HFFc6 (cell line): ENCODE measurements at regions not wholly inside any gene's neighbourhood (a gene's known extent, or its start where the extent isn't known, plus 50 kb on each side); places are given as distances from the start of the nearest gene placed in this dataset.

Source experiments
- DNase-seq: peaks from one replicate; pipeline ENCODE4 v3.0.0-alpha.2; 2018
- H3K27ac Mint-ChIP-seq: 2 replicates; pipeline ENCODE4 v1.8.0; 2020; ENCODE audit warnings: mild to moderate bottlenecking, mixed read lengths
- H3K27me3 Mint-ChIP-seq: 2 replicates; pipeline ENCODE4 v1.8.0; 2021; ENCODE audit warnings: mild to moderate bottlenecking, moderate library complexity, mixed read lengths; ENCODE audit not compliant: insufficient read depth
- H3K36me3 Mint-ChIP-seq: 2 replicates; pipeline ENCODE4 v1.8.0; 2021; ENCODE audit warnings: low read depth, mixed read lengths
- H3K4me1 Mint-ChIP-seq: 2 replicates; pipeline ENCODE4 v1.8.0; 2020; ENCODE audit warnings: low read depth, mixed read lengths
- H3K4me3 Mint-ChIP-seq: 2 replicates; pipeline ENCODE4 v1.8.0; 2020; ENCODE audit warnings: mild to moderate bottlenecking, moderate library complexity, mixed read lengths
- H3K9me3 Mint-ChIP-seq: 2 replicates; pipeline ENCODE4 v1.8.0; 2020; ENCODE audit warnings: mild to moderate bottlenecking, mixed read lengths
- CTCF ChIP-seq: fragments of 200-600 bp; sonication (generic); IDR thresholded peaks from 2 replicates; pipeline ENCODE4 v1.5.0; 2021; ENCODE audit warnings: antibody characterized with exemption, mild to moderate bottlenecking

- DNase-seq: no peak
- Mint-ChIP-seq H3K36me3 (peaks cover 11% of the 10 kb centered on the region; the same call in 1 of the 2 replicates), H3K27ac (no peak overlapping the region), H3K4me3 (no peak overlapping the region), H3K9me3 (peaks cover 57% of the 10 kb centered on the region), H3K4me1 (no peaks in the 10 kb centered on the region), H3K27me3 (no peaks in the 10 kb centered on the region)
- peak; percentile 24; the same call in 1 of the 2 replicates for TF ChIP-seq CTCF
Observed at GRCh38 chr10:90138844-90139243, 437.5 kb downstream of the KIF20B start.

GRCh38 chr10:90141791-90142190 lies 440.4 kb downstream of the KIF20B start:
- no peaks in the 10 kb centered on the region for H3K27me3 Mint-ChIP-seq
- DNase-seq: no peak
- peaks cover 3% of the 10 kb centered on the region; the same call in 1 of the 2 replicates for H3K36me3 Mint-ChIP-seq
- H3K9me3 Mint-ChIP-seq: peaks cover 33% of the 10 kb centered on the region
- H3K27ac Mint-ChIP-seq: no peak overlapping the region
- no peak for TF ChIP-seq CTCF
- no peak overlapping the region for H3K4me3 Mint-ChIP-seq
- no peaks in the 10 kb centered on the region for H3K4me1 Mint-ChIP-seq

GRCh38 chr10:90143937-90144336 lies 442.5 kb downstream of the KIF20B start:
- Mint-ChIP-seq H3K27me3 (no peaks in the 10 kb centered on the region), H3K27ac (no peak overlapping the region), H3K36me3 (peaks cover 3% of the 10 kb centered on the region; the same call in 1 of the 2 replicates), H3K4me1 (no peaks in the 10 kb centered on the region), H3K4me3 (no peak overlapping the region), H3K9me3 (peaks cover 19% of the 10 kb centered on the region)
- no peak for DNase-seq
- no peak for TF ChIP-seq CTCF

DNA sequence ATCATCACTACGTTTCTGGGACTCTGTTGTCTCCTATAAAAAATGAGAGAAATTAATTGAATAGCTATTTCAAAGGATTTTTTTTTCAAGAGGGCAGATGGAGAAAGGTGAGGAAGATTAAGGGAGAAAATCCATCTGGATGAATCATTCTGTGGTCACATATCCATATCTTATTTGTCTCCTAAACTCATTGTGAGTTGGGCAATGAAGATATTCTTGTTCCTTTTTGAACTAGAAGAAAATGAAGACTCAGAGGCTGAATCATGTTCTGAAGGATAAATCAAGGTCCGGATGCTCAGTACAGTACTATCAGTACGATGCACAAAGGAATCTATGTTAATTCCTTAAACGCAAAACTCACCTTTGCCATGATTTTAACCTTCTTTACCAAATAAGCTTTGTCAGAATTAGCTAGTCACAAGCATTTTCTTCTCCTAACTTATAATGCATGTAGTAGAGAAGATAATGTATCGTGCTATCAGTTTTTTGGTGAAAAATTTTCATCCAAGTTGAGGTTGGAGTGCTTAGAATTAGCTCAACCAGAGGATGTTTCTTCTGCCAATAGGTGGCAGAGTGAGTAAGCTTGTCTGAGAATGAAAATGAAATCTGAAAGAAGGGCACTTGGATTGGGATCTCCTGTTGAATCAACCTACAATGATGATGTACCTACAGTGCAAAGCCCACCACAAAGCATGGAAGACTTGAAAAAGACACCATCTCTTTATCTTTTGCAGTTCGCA lies 446.9 kb downstream of the KIF20B start:
- Mint-ChIP-seq H3K27ac (no peak overlapping the region), H3K4me3 (no peak overlapping the region), H3K36me3 (no peaks in the 10 kb centered on the region), H3K9me3 (peaks cover 10% of the 10 kb centered on the region), H3K4me1 (no peaks in the 10 kb centered on the region), H3K27me3 (no peaks in the 10 kb centered on the region)
- no peak for DNase-seq
- TF ChIP-seq CTCF: peak; percentile 63

GRCh38 chr10:90149563-90149962 lies 448.2 kb downstream of the KIF20B start:
- H3K27ac Mint-ChIP-seq: no peak overlapping the region
- H3K27me3 Mint-ChIP-seq: no peaks in the 10 kb centered on the region
- no peak for DNase-seq

More at GRCh38 chr10:90149563-90149962, 448.2 kb downstream of the KIF20B start:
- TF ChIP-seq CTCF: no peak
- Mint-ChIP-seq H3K4me3 (no peak overlapping the region), H3K9me3 (peaks cover 12% of the 10 kb centered on the region), H3K36me3 (no peaks in the 10 kb centered on the region), H3K4me1 (no peaks in the 10 kb centered on the region)
